T-cell (primary cell): ENCODE measurements at regions not wholly inside any gene's neighbourhood (a gene's known extent, or its start where the extent isn't known, plus 50 kb on each side); places are given as distances from the start of the nearest gene placed in this dataset.
"Not testable (repeated sequence)": the region's sequence is repeated elsewhere in the genome, so short reads cannot be mapped to it uniquely, and the experiment has no call there.

ENCODE experiments used
- ATAC-seq, 4 experiments: fragments of 200-7000 bp in 3 of 4; fragments of 150-1000 bp in 1 of 4; cut with Tn5 transposase; replicated peaks in 1 of 4; 1 replicate in 3 of 4; 2 replicates in 1 of 4; pipeline ENCODE4 v1.10.0; 2021; ENCODE audit warnings: moderate library complexity in 3 of 4, mild to moderate bottlenecking in 2 of 4, moderate number of reproducible peaks in 1 of 4
- CTCF ChIA-PET, 2 donors: fragments of 300-600 bp; sonication (Branson Sonifier 250); formaldehyde crosslinking; loops; one replicate each; lab custom pipeline; 2022; ENCODE audit warnings: antibody characterized with exemption in 2 of 2; lab: Charles Lee
- POLR2A ChIA-PET, 2 donors: fragments of 300-600 bp; sonication (Branson Sonifier 250); formaldehyde crosslinking; loops; one replicate each; lab custom pipeline; 2022; ENCODE audit warnings: antibody characterized with exemption in 2 of 2; lab: Charles Lee
- DNase-seq, 35 experiments: peaks; one replicate each; pipeline versions ENCODE4 v3.0.0 to v3.0.0-alpha.2; 2013 to 2023
- H3K27ac ChIP-seq: one replicate; pipeline ENCODE4 v1.5.1; 2013; ENCODE audit warnings: low read length
- H3K27me3 ChIP-seq, 2 experiments: replicated peaks in 1 of 2; 1 replicate in 1 of 2; 2 replicates in 1 of 2; pipeline versions ENCODE4 v1.6.1 to v1.7.0; 2013; ENCODE audit warnings: low read length in 1 of 2, mixed read lengths in 1 of 2; ENCODE audit not compliant: control insufficient read depth in 2 of 2, insufficient read depth in 2 of 2; ENCODE audit errors: extremely low read depth in 1 of 2
- H3K36me3 ChIP-seq, 2 donors: 1 replicate in 1 of 2; 2 replicates in 1 of 2; pipeline versions ENCODE4 v1.6.1 to v1.7.0; 2013; ENCODE audit warnings: low read length in 1 of 2; ENCODE audit not compliant: control insufficient read depth in 2 of 2, insufficient read depth in 1 of 2; ENCODE audit errors: extremely low read depth in 1 of 2
- H3K4me1 ChIP-seq, 2 experiments: 1 replicate in 1 of 2; 2 replicates in 1 of 2; pipeline versions ENCODE4 v1.6.1 to v1.7.0; 2013; ENCODE audit warnings: low read length in 2 of 2, mixed read lengths in 1 of 2; ENCODE audit not compliant: insufficient read depth in 2 of 2, control insufficient read depth in 1 of 2; ENCODE audit errors: extremely low read depth in 1 of 2
- H3K4me3 ChIP-seq, 2 donors: 1 replicate in 1 of 2; 2 replicates in 1 of 2; pipeline versions ENCODE4 v1.5.1 to v1.7.0; 2013; ENCODE audit warnings: mild to moderate bottlenecking in 2 of 2, low read length in 1 of 2, moderate library complexity in 1 of 2; ENCODE audit not compliant: control insufficient read depth in 1 of 2; ENCODE audit errors: extremely low read depth in 1 of 2
- H3K9me3 ChIP-seq: 2 replicates; pipeline ENCODE4 v1.7.0; 2013
- H3K27ac Mint-ChIP-seq, 2 donors: one replicate each; pipeline ENCODE4 v1.8.0; 2020 to 2021; ENCODE audit warnings: mild to moderate bottlenecking in 2 of 2, mixed read lengths in 2 of 2
- H3K27me3 Mint-ChIP-seq, 2 donors: one replicate each; pipeline ENCODE4 v1.8.0; 2021 to 2022; ENCODE audit warnings: mixed read lengths in 2 of 2
- H3K36me3 Mint-ChIP-seq: one replicate; pipeline ENCODE4 v1.8.0; 2021; ENCODE audit warnings: mixed read lengths
- H3K4me1 Mint-ChIP-seq, 3 donors: one replicate each; pipeline ENCODE4 v1.8.0; 2020 to 2022; ENCODE audit warnings: mixed read lengths in 3 of 3, mild to moderate bottlenecking in 1 of 3
- H3K4me3 Mint-ChIP-seq, 3 donors: one replicate each; pipeline ENCODE4 v1.8.0; 2020 to 2022; ENCODE audit warnings: mild to moderate bottlenecking in 3 of 3, mixed read lengths in 3 of 3, moderate library complexity in 3 of 3
- H3K9me3 Mint-ChIP-seq, 3 donors: one replicate each; pipeline ENCODE4 v1.8.0; 2020 to 2022; ENCODE audit warnings: mixed read lengths in 3 of 3
- whole genome bisulfite sequencing: methylation state at CpG from one replicate; pipeline ENCODE4 v1.1.5; 2013; ENCODE audit warnings: missing lambda C conversion rate; ENCODE audit not compliant: insufficient coverage; 5-methylcytosine and 5-hydroxymethylcytosine counted together

DNA sequence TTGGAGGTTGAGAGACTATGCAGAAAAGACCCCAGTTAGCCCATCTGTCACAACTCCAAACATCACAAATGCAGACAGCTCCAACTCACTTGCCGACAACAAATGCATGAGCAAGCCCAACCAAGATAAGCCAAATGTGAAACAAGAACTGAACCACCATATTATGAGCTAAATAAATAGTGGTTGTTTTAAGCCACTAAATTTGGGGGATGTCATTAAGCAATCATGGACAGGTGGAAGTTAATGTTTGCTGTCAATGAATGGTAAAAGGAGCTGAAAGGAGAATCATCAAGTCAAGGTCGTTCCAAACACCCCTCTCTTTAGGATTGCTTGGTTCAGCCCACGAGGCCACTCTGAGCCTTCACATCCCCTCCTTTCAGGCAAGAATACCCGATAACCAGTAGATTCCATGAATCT lies 71.2 kb upstream of the PLCB4 start:
- Histone ChIP-seq H3K36me3 (no peaks in the 10 kb centered on the region), H3K27me3 (no peaks in the 10 kb centered on the region), H3K9me3 (no peaks in the 10 kb centered on the region), H3K4me3 (no peak overlapping the region), H3K27ac (no peak overlapping the region), H3K4me1 (no peaks in the 10 kb centered on the region)
- DNase-seq (no peak), ATAC-seq (no peak)
- POLR2A ChIA-PET: no interaction called here
- Mint-ChIP-seq H3K36me3 (no peaks in the 10 kb centered on the region), H3K9me3 (peaks cover 0 to 28% (median 2%) of the 10 kb centered on the region in 3 donors), H3K27ac (no peak overlapping the region), H3K4me1 (no peaks in the 10 kb centered on the region), H3K27me3 (no peaks in the 10 kb centered on the region), H3K4me3 (no peak overlapping the region)
- 56% methylated on average over 3 of the region's 4 CpGs for WGBS
- CTCF ChIA-PET: no interaction called here

DNA sequence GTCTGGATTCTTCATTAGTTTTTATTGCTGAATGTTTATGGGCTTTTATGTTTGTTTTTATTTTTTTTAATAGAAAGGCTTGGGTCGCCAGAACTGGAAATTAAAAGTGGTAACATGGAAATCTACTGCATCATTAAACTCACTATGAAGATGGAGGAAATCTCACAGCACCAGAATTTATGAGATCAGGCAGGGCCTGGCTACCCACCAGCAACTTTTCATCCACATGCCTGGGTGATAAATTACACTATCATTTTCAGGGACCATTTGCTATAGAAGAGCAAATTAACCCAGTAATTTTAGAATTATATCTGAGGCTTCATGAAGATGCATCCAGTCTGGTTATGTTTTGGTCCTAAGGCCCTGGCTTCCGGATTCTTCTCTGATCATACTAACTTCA lies 57.8 kb upstream of the PLCB4 start:
- Histone ChIP-seq H3K4me3 (no peak overlapping the region), H3K27ac (no peak overlapping the region), H3K36me3 (no peaks in the 10 kb centered on the region), H3K9me3 (no peaks in the 10 kb centered on the region), H3K27me3 (no peaks in the 10 kb centered on the region), H3K4me1 (no peaks in the 10 kb centered on the region)
- Mint-ChIP-seq H3K9me3 (no peaks in the 10 kb centered on the region), H3K4me1 (no peaks in the 10 kb centered on the region), H3K27ac (no peak overlapping the region), H3K27me3 (no peaks in the 10 kb centered on the region), H3K4me3 (no peak overlapping the region), H3K36me3 (no peaks in the 10 kb centered on the region)
- WGBS: no CpG with 5 or more reads among the region's 2 CpGs
- POLR2A ChIA-PET: no interaction called here
- DNase-seq (no peak), ATAC-seq (no peak)
- CTCF ChIA-PET: no interaction called here

DNA sequence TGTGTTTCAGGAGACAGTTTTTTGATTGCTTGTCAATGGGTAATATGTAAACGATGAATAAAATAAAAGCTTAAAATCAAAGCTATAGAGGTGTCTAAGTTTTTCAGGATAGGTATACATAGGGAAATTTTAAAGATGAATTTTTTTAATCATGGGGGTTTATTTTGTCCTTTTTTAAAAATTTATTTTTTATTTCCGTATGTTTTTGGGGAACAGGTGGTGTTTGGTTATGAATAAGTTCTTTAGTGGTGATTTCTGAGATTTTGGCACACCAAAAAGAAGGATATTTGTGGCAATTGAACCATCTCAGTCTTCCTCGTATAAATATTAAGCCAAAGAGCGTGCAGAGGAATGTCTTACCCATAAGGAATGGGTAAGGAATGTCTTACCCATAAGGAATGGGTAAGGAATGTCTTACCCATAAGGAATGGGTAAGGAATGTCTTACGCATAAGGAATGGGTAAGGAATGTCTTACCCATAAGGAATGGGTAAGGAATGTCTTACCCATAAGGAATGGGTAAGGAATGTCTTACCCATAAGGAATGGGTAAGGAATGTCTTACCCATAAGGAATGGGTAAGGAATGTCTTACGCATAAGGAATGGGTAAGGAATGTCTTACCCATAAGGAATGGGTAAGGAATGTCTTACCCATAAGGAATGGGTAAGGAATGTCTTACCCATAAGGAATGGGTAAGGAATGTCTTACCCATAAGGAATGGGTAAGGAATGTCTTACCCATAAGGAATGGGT lies 53.5 kb upstream of the PLCB4 start:
- H3K4me1 Mint-ChIP-seq, ATAC-seq, H3K4me3 ChIP-seq, H3K27ac Mint-ChIP-seq, H3K27me3 ChIP-seq, CTCF ChIA-PET, H3K9me3 ChIP-seq, H3K36me3 Mint-ChIP-seq, H3K4me3 Mint-ChIP-seq, DNase-seq, H3K9me3 Mint-ChIP-seq, POLR2A ChIA-PET, H3K27ac ChIP-seq, H3K4me1 ChIP-seq, H3K27me3 Mint-ChIP-seq, H3K36me3 ChIP-seq: not testable (repeated sequence)
- no CpG with 5 or more reads among the region's 6 CpGs for WGBS

GRCh38 chr20:9015984-9016324 lies 52.9 kb upstream of the PLCB4 start:
- H3K27ac ChIP-seq: no peak overlapping the region
- no peak for DNase-seq
- ChIA-PET CTCF (no interaction called here), POLR2A (no interaction called here)
- H3K27me3 ChIP-seq: no peaks in the 10 kb centered on the region
- Mint-ChIP-seq H3K27ac (no peak overlapping the region), H3K36me3 (no peaks in the 10 kb centered on the region), H3K9me3 (no peaks in the 10 kb centered on the region), H3K4me1 (no peaks in the 10 kb centered on the region), H3K27me3 (no peaks in the 10 kb centered on the region), H3K4me3 (no peak overlapping the region)
- no CpG with 5 or more reads among the region's 1 CpG for WGBS
- H3K36me3 ChIP-seq: no peaks in the 10 kb centered on the region
- H3K9me3 ChIP-seq: no peaks in the 10 kb centered on the region
- no peak for ATAC-seq
- no peak overlapping the region for H3K4me3 ChIP-seq
- H3K4me1 ChIP-seq: no peaks in the 10 kb centered on the region

DNA sequence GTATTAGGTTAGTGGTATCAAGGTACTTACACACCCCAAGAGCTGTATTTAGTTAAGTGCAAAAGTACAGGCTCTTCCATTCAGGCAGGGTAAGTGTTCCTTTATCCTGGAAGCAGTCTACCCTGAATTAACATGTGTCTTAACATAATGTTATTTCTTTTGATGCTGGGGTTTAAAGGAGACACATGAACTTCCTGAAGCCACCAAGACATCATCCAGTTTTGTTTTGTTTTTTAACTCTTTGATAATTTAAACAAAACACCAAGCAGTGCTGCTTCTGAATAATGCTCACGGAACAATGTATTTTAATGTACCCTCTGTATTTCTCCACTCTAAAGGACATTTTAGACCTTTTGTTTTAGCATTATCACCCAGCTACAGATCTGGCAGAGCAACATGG lies 50.5 kb upstream of the PLCB4 start:
- Mint-ChIP-seq H3K27me3 (no peaks in the 10 kb centered on the region), H3K9me3 (peaks cover 0 to 4% (median 0%) of the 10 kb centered on the region in 3 donors), H3K4me1 (no peaks in the 10 kb centered on the region), H3K36me3 (no peaks in the 10 kb centered on the region), H3K27ac (no peak overlapping the region), H3K4me3 (no peak overlapping the region)
- WGBS: 90% methylated on average over 1 of the region's 1 CpG
- DNase-seq: no peak
- CTCF ChIA-PET: no interaction called here
- H3K9me3 ChIP-seq: no peaks in the 10 kb centered on the region
- POLR2A ChIA-PET: no interaction called here
- no peaks in the 10 kb centered on the region for H3K36me3 ChIP-seq
- no peaks in the 10 kb centered on the region for H3K4me1 ChIP-seq
- no peak overlapping the region for H3K4me3 ChIP-seq
- H3K27ac ChIP-seq: no peak overlapping the region
- no peaks in the 10 kb centered on the region for H3K27me3 ChIP-seq
- no peak for ATAC-seq
